Neural cell (in vitro differentiated cells): ENCODE measurements at regions not wholly inside any gene's neighbourhood (a gene's known extent, or its start where the extent isn't known, plus 50 kb on each side); places are given as distances from the start of the nearest gene placed in this dataset.
"Not testable (repeated sequence)": the region's sequence is repeated elsewhere in the genome, so short reads cannot be mapped to it uniquely, and the experiment has no call there.

Experiments used
- H2AFZ ChIP-seq: fragments of 200-600, 300-800 bp; sonication (generic), shearing (Covaris generic); 2 replicates; pipeline ENCODE4 v1.6.0; 2014; ENCODE audit warnings: low read depth, mild to moderate bottlenecking, antibody characterized with exemption, low read length, moderate library complexity
- H3F3A ChIP-seq: fragments of 200-600 bp; shearing (Covaris generic); 2 replicates; pipeline ENCODE4 v1.6.1; 2016; ENCODE audit warnings: mild to moderate bottlenecking, moderate library complexity, mixed read lengths, antibody characterized with exemption, low read length; ENCODE audit not compliant: insufficient read depth, poor library complexity, severe bottlenecking
- H3K27ac ChIP-seq: fragments of 200-600, 300-800 bp; sonication (generic), shearing (Covaris generic); 2 replicates; pipeline ENCODE4 v1.5.1; 2014; ENCODE audit warnings: mild to moderate bottlenecking, low read length, moderate library complexity
- H3K27me3 ChIP-seq: fragments of 300-800, 200-600 bp; sonication (generic), shearing (Covaris generic); 2 replicates; pipeline ENCODE4 v1.6.0; 2014; ENCODE audit warnings: mild to moderate bottlenecking, low read depth, low read length, moderate library complexity; ENCODE audit not compliant: insufficient read depth
- H3K36me3 ChIP-seq: fragments of 300-800, 200-600 bp; sonication (generic), shearing (Covaris generic); 2 replicates; pipeline ENCODE4 v1.5.1; 2014; ENCODE audit warnings: mild to moderate bottlenecking, antibody characterized with exemption, low read length, moderate library complexity; ENCODE audit not compliant: insufficient read depth
- H3K4me2 ChIP-seq: fragments of 300-800, 200-600 bp; sonication (generic), shearing (Covaris generic); 2 replicates; pipeline ENCODE4 v1.6.0; 2014; ENCODE audit warnings: mild to moderate bottlenecking, low read length
- H3K4me3 ChIP-seq: fragments of 300-800, 200-600 bp; sonication (generic), shearing (Covaris generic); 2 replicates; pipeline ENCODE4 v1.5.1; 2014; ENCODE audit warnings: mild to moderate bottlenecking, low read length, moderate library complexity
- H3K79me2 ChIP-seq: fragments of 200-600 bp; shearing (Covaris generic); replicated peaks from 2 replicates; pipeline ENCODE4 v1.6.0; 2014; ENCODE audit warnings: mild to moderate bottlenecking, low read length, moderate library complexity; ENCODE audit not compliant: insufficient read depth
- H3K9ac ChIP-seq: fragments of 300-800, 200-600 bp; sonication (generic), shearing (Covaris generic); 2 replicates; pipeline ENCODE4 v1.6.1; 2016; ENCODE audit warnings: mild to moderate bottlenecking, low read length, mixed read lengths
- H3K9me2 ChIP-seq: fragments of 200-600 bp; shearing (Covaris generic); 2 replicates; pipeline ENCODE4 v1.6.1; 2016; ENCODE audit warnings: mild to moderate bottlenecking, low read length, mixed read lengths; ENCODE audit not compliant: insufficient read depth
- H3K9me3 ChIP-seq: fragments of 200-600, 300-800 bp; sonication (generic), shearing (Covaris generic); 2 replicates; pipeline ENCODE4 v1.6.1; 2016; ENCODE audit warnings: mild to moderate bottlenecking, mixed run types, low read length, moderate library complexity, mixed read lengths
- H4K20me1 ChIP-seq: fragments of 200-600 bp; shearing (Covaris generic); 2 replicates; pipeline ENCODE4 v1.6.1; 2016; ENCODE audit warnings: mild to moderate bottlenecking, mixed run types; ENCODE audit not compliant: insufficient read depth
- CTCF ChIP-seq: fragments of 450-650 bp; IDR thresholded peaks from 2 replicates; pipeline ENCODE4 v1.5.1; 2014; ENCODE audit warnings: antibody characterized with exemption, mild to moderate bottlenecking, moderate library complexity; ENCODE audit not compliant: poor library complexity, severe bottlenecking
- EP300 ChIP-seq: fragments of 450-650 bp; conservative IDR thresholded peaks from 2 replicates; pipeline ENCODE4 v1.6.1; 2014; ENCODE audit warnings: antibody characterized with exemption, mild to moderate bottlenecking, moderate library complexity; ENCODE audit not compliant: poor library complexity, severe bottlenecking
- EZH2 ChIP-seq: fragments of 200-600, 300-800 bp; shearing (Covaris generic), sonication (generic); IDR thresholded peaks from 2 replicates; pipeline ENCODE4 v1.6.1; 2014; ENCODE audit warnings: antibody characterized with exemption, low read length, borderline replicate concordance, mild to moderate bottlenecking; ENCODE audit not compliant: insufficient read depth, poor library complexity, severe bottlenecking
- MXI1 ChIP-seq: fragments of 450-650 bp; conservative IDR thresholded peaks from 2 replicates; pipeline ENCODE4 v1.6.1; 2014; ENCODE audit warnings: antibody characterized with exemption, mild to moderate bottlenecking; ENCODE audit not compliant: poor library complexity, severe bottlenecking
- POLR2AphosphoS5 ChIP-seq: IDR thresholded peaks from 2 replicates; pipeline ENCODE4 v1.6.1; 2012
- RAD21 ChIP-seq: fragments of 450-650 bp; conservative IDR thresholded peaks from 2 replicates; pipeline ENCODE4 v1.6.1; 2014; ENCODE audit warnings: antibody characterized with exemption, mild to moderate bottlenecking, moderate library complexity
- REST ChIP-seq: IDR thresholded peaks from 2 replicates; pipeline ENCODE4 v1.6.1; 2012; ENCODE audit warnings: borderline replicate concordance
- SMC3 ChIP-seq: fragments of 450-650 bp; conservative IDR thresholded peaks from 2 replicates; pipeline ENCODE4 v1.6.1; 2014; ENCODE audit warnings: antibody characterized with exemption, mild to moderate bottlenecking, moderate library complexity; ENCODE audit not compliant: poor library complexity
- TAF1 ChIP-seq: IDR thresholded peaks from 2 replicates; pipeline ENCODE4 v1.6.1; 2012; ENCODE audit warnings: low read depth

- not testable (repeated sequence) for H3K36me3 ChIP-seq, H4K20me1 ChIP-seq, H3K4me3 ChIP-seq, H3K79me2 ChIP-seq, H3K27ac ChIP-seq, H3K4me2 ChIP-seq, H2AFZ ChIP-seq, H3K9me3 ChIP-seq, H3K27me3 ChIP-seq, H3F3A ChIP-seq, H3K9ac ChIP-seq, H3K9me2 ChIP-seq
Measured at GRCh38 chr6:122888680-122889079, 99.6 kb downstream of the SMPDL3A start.

GRCh38 chr6:122890250-122890649 lies 101.2 kb downstream of the SMPDL3A start:
- Histone ChIP-seq H3K27ac (no peak overlapping the region), H2AFZ (no peak overlapping the region), H3K79me2 (no peaks in the 10 kb centered on the region), H3K9ac (no peak overlapping the region), H3K9me3 (no peaks in the 10 kb centered on the region), H3K36me3 (no peaks in the 10 kb centered on the region), H4K20me1 (no peaks in the 10 kb centered on the region), H3K4me3 (no peak overlapping the region), H3K4me2 (no peak overlapping the region), H3K27me3 (no peaks in the 10 kb centered on the region), H3F3A (no peaks in the 10 kb centered on the region), H3K9me2 (no peaks in the 10 kb centered on the region)
- TF ChIP-seq RAD21 (no peak), EP300 (no peak), TAF1 (no peak), POLR2AphosphoS5 (no peak), EZH2 (no peak), REST (no peak), MXI1 (no peak), SMC3 (no peak)

GRCh38 chr6:122894791-122895190 lies 101.2 kb upstream of the CLVS2 start:
- no peaks in the 10 kb centered on the region for H3K79me2 ChIP-seq
- no peaks in the 10 kb centered on the region for H4K20me1 ChIP-seq
- H3K9ac ChIP-seq, result no peak overlapping the region
- no peak overlapping the region for H3K4me3 ChIP-seq
- no peak for TF ChIP-seq TAF1
- TF ChIP-seq MXI1, result no peak
- TF ChIP-seq RAD21, result no peak
- TF ChIP-seq CTCF, result no peak
- no peak for TF ChIP-seq POLR2AphosphoS5
- no peak for TF ChIP-seq EP300
- TF ChIP-seq EZH2, result no peak
- no peak for TF ChIP-seq REST
- no peak for TF ChIP-seq SMC3
- no peaks in the 10 kb centered on the region for H3K27me3 ChIP-seq
- no peak overlapping the region for H3K27ac ChIP-seq
- no peaks in the 10 kb centered on the region for H3K9me2 ChIP-seq
- H3F3A ChIP-seq, result no peaks in the 10 kb centered on the region
- no peak overlapping the region for H3K4me2 ChIP-seq
- no peak overlapping the region for H2AFZ ChIP-seq
- no peaks in the 10 kb centered on the region for H3K9me3 ChIP-seq
- H3K36me3 ChIP-seq, result no peaks in the 10 kb centered on the region
